GM23338 (cell line): ENCODE measurements at regions not wholly inside any gene's neighbourhood (a gene's known extent, or its start where the extent isn't known, plus 50 kb on each side); places are given as distances from the start of the nearest gene placed in this dataset.

Source experiments
- ATAC-seq: fragments of 200-7000 bp; cut with Tn5 transposase; 3 replicates; pipeline ENCODE4 v1.9.1; 2020
- DNase-seq: peaks from one replicate; pipeline ENCODE4 v3.0.0-alpha.2; 2015; ENCODE audit warnings: low spot score
- H2AFZ ChIP-seq: fragments of 200-600 bp; sonication (generic); 2 replicates; pipeline ENCODE4 v1.8.0; 2016; ENCODE audit warnings: antibody characterized with exemption, mild to moderate bottlenecking, moderate library complexity
- H3F3A ChIP-seq: fragments of 200-600 bp; sonication (generic); replicated peaks from 2 replicates; pipeline ENCODE4 v1.8.0; 2017; ENCODE audit warnings: antibody characterized with exemption, mixed run types, low read depth
- H3K27ac ChIP-seq: fragments of 200-600 bp; sonication (generic); 2 replicates; pipeline ENCODE4 v1.6.1; 2016; ENCODE audit warnings: low read depth
- H3K27me3 ChIP-seq: fragments of 200-600 bp; sonication (generic); 2 replicates; pipeline ENCODE4 v1.8.0; 2016; ENCODE audit warnings: mild to moderate bottlenecking, mixed run types, moderate library complexity; ENCODE audit not compliant: insufficient read depth
- H3K36me3 ChIP-seq: fragments of 200-600 bp; sonication (generic); 2 replicates; pipeline ENCODE4 v1.8.0; 2016; ENCODE audit warnings: mild to moderate bottlenecking; ENCODE audit not compliant: insufficient read depth
- H3K4me1 ChIP-seq: fragments of 200-600 bp; sonication (generic); 2 replicates; pipeline ENCODE4 v1.8.0; 2016; ENCODE audit warnings: mild to moderate bottlenecking, moderate library complexity; ENCODE audit not compliant: insufficient read depth
- H3K4me2 ChIP-seq: fragments of 200-600 bp; sonication (generic); 2 replicates; pipeline ENCODE4 v1.7.1; 2017; ENCODE audit warnings: mixed run types
- H3K4me3 ChIP-seq: fragments of 200-600 bp; sonication (generic); 2 replicates; pipeline ENCODE4 v1.6.1; 2016; ENCODE audit warnings: mixed run types
- H3K79me2 ChIP-seq: fragments of 200-600 bp; sonication (generic); replicated peaks from 2 replicates; pipeline ENCODE4 v1.8.0; 2017; ENCODE audit warnings: mild to moderate bottlenecking; ENCODE audit not compliant: insufficient read depth
- H3K9me2 ChIP-seq: fragments of 200-600 bp; sonication (generic); 2 replicates; pipeline ENCODE4 v1.8.0; 2017; ENCODE audit not compliant: insufficient read depth
- H4K20me1 ChIP-seq: fragments of 200-600 bp; sonication (generic); replicated peaks from 2 replicates; pipeline ENCODE4 v1.8.0; 2017; ENCODE audit warnings: mild to moderate bottlenecking; ENCODE audit not compliant: insufficient read depth
- H3K27ac Mint-ChIP-seq: 2 replicates; pipeline ENCODE4 v1.8.0; 2020; ENCODE audit warnings: inconsistent platforms, mild to moderate bottlenecking, moderate library complexity, mixed read lengths
- H3K27me3 Mint-ChIP-seq: 3 replicates; pipeline ENCODE4 v1.8.0; 2022; ENCODE audit warnings: low read depth, mild to moderate bottlenecking, moderate library complexity, mixed read lengths, inconsistent platforms; ENCODE audit not compliant: insufficient read depth, poor library complexity
- H3K36me3 Mint-ChIP-seq: 3 replicates; pipeline ENCODE4 v1.8.0; 2021; ENCODE audit warnings: low read depth, mild to moderate bottlenecking, inconsistent platforms, moderate library complexity, mixed read lengths
- H3K4me1 Mint-ChIP-seq: 3 replicates; pipeline ENCODE4 v1.8.0; 2020; ENCODE audit warnings: mild to moderate bottlenecking, inconsistent platforms, mixed read lengths
- H3K4me3 Mint-ChIP-seq: 3 replicates; pipeline ENCODE4 v1.8.0; 2021; ENCODE audit warnings: moderate library complexity, mild to moderate bottlenecking, inconsistent platforms, mixed read lengths
- H3K9me3 Mint-ChIP-seq: 3 replicates; pipeline ENCODE4 v1.8.0; 2020; ENCODE audit warnings: moderate library complexity, mild to moderate bottlenecking, inconsistent platforms, mixed read lengths
- CREB1 ChIP-seq: fragments of 250-450 bp; sonication (Bioruptor Pico); IDR thresholded peaks from 2 replicates; pipeline ENCODE4 v1.5.0; 2020; ENCODE audit warnings: low read depth, mild to moderate bottlenecking, moderate library complexity
- EZH2 ChIP-seq: fragments of 200-600 bp; sonication (generic); IDR thresholded peaks from one replicate; pipeline ENCODE4 v1.8.0; 2017; ENCODE audit warnings: antibody characterized with exemption, mild to moderate bottlenecking, low read depth; ENCODE audit not compliant: unreplicated experiment
- EZH2phosphoT487 ChIP-seq: fragments of 200-600 bp; sonication (generic); IDR thresholded peaks from one replicate; pipeline ENCODE4 v1.8.1; 2018; ENCODE audit warnings: antibody characterized with exemption; ENCODE audit not compliant: unreplicated experiment
- JUNB ChIP-seq: IDR thresholded peaks from one replicate; pipeline ENCODE4 v1.6.1; 2016; ENCODE audit warnings: antibody characterized with exemption; ENCODE audit not compliant: unreplicated experiment
- NANOG ChIP-seq: IDR thresholded peaks from 2 replicates; pipeline ENCODE4 v1.6.1; 2016; ENCODE audit warnings: antibody characterized with exemption, borderline replicate concordance
- POLR2AphosphoS5 ChIP-seq: IDR thresholded peaks from 2 replicates; pipeline ENCODE4 v1.6.1; 2016; ENCODE audit warnings: antibody characterized with exemption, low read depth
- STAT1 ChIP-seq: IDR thresholded peaks from one replicate; pipeline ENCODE4 v1.6.1; 2016; ENCODE audit warnings: antibody characterized with exemption; ENCODE audit not compliant: unreplicated experiment
- ZNF114 ChIP-seq: fragments of 250-450 bp; sonication (Bioruptor Pico); IDR thresholded peaks from 2 replicates; pipeline ENCODE4 v1.5.0; 2020; ENCODE audit warnings: mild to moderate bottlenecking, moderate library complexity
- ZNF331 ChIP-seq: fragments of 250-450 bp; sonication (Bioruptor Pico); IDR thresholded peaks from 2 replicates; pipeline ENCODE4 v1.5.0; 2020; ENCODE audit warnings: low read depth, mild to moderate bottlenecking, moderate library complexity
- TF ChIP-seq, protein P1 (sequence below): IDR thresholded peaks from 2 replicates; pipeline ENCODE4 v1.6.1; 2016; ENCODE audit warnings: antibody characterized with exemption
- TF ChIP-seq, protein P2 (sequence below): fragments of 250-450 bp; sonication (Bioruptor Pico); IDR thresholded peaks from 2 replicates; pipeline ENCODE4 v1.5.0; 2020; ENCODE audit warnings: mild to moderate bottlenecking, moderate library complexity
- TF ChIP-seq, protein P3 (sequence below), 2 experiments: fragments of 200-600 bp in 1 of 2; sonication (generic) in 1 of 2; conservative IDR thresholded peaks; 2 replicates each; pipeline versions ENCODE4 v1.5.1 to v1.6.1; 2016 to 2017; ENCODE audit warnings: antibody characterized with exemption in 2 of 2, low read depth in 2 of 2, mild to moderate bottlenecking in 2 of 2, moderate library complexity in 1 of 2

DNA sequence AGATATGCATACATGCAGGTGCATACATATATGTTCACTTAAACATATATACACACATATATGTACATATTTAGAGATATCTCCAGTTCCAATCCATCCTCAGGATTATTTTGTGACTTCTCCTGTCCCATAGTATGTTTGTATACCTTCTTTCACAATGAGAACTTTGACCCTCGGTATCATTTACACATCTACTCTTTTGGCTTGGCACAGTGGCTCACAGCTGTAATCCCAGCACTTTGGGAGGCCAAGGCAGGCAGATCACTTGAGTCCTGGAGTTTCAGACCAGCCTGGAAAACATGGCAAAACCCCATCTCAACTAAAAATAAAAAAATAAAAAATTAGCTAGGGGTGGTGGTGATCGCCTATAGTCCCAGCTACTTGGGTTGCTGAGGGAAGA lies 148.1 kb upstream of the CCL2 start:
- no peaks in the 10 kb centered on the region for H3F3A ChIP-seq
- no peaks in the 10 kb centered on the region for H3K9me3 Mint-ChIP-seq
- H4K20me1 ChIP-seq, result no peaks in the 10 kb centered on the region
- no peaks in the 10 kb centered on the region for H3K27me3 Mint-ChIP-seq
- no peaks in the 10 kb centered on the region for H3K36me3 Mint-ChIP-seq
- H3K4me2 ChIP-seq, result no peak overlapping the region
- H3K4me1 Mint-ChIP-seq, result peaks cover 5% of the 10 kb centered on the region
- no peak overlapping the region for H3K4me3 Mint-ChIP-seq
- H3K9me2 ChIP-seq, result no peaks in the 10 kb centered on the region
- H3K79me2 ChIP-seq, result no peaks in the 10 kb centered on the region
- TF ChIP-seq ZNF114 (CRISPR knock-in tag) (no peak), NANOG (no peak), POLR2AphosphoS5 (no peak), JUNB (no peak), EZH2phosphoT487 (no peak), CREB1 (CRISPR knock-in tag) (no peak), EZH2 (no peak), STAT1 (no peak), ZNF331 (CRISPR knock-in tag) (no peak)
- TF ChIP-seq, protein P1, sequence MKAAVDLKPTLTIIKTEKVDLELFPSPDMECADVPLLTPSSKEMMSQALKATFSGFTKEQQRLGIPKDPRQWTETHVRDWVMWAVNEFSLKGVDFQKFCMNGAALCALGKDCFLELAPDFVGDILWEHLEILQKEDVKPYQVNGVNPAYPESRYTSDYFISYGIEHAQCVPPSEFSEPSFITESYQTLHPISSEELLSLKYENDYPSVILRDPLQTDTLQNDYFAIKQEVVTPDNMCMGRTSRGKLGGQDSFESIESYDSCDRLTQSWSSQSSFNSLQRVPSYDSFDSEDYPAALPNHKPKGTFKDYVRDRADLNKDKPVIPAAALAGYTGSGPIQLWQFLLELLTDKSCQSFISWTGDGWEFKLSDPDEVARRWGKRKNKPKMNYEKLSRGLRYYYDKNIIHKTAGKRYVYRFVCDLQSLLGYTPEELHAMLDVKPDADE, result no peak
- TF ChIP-seq, protein P2, sequence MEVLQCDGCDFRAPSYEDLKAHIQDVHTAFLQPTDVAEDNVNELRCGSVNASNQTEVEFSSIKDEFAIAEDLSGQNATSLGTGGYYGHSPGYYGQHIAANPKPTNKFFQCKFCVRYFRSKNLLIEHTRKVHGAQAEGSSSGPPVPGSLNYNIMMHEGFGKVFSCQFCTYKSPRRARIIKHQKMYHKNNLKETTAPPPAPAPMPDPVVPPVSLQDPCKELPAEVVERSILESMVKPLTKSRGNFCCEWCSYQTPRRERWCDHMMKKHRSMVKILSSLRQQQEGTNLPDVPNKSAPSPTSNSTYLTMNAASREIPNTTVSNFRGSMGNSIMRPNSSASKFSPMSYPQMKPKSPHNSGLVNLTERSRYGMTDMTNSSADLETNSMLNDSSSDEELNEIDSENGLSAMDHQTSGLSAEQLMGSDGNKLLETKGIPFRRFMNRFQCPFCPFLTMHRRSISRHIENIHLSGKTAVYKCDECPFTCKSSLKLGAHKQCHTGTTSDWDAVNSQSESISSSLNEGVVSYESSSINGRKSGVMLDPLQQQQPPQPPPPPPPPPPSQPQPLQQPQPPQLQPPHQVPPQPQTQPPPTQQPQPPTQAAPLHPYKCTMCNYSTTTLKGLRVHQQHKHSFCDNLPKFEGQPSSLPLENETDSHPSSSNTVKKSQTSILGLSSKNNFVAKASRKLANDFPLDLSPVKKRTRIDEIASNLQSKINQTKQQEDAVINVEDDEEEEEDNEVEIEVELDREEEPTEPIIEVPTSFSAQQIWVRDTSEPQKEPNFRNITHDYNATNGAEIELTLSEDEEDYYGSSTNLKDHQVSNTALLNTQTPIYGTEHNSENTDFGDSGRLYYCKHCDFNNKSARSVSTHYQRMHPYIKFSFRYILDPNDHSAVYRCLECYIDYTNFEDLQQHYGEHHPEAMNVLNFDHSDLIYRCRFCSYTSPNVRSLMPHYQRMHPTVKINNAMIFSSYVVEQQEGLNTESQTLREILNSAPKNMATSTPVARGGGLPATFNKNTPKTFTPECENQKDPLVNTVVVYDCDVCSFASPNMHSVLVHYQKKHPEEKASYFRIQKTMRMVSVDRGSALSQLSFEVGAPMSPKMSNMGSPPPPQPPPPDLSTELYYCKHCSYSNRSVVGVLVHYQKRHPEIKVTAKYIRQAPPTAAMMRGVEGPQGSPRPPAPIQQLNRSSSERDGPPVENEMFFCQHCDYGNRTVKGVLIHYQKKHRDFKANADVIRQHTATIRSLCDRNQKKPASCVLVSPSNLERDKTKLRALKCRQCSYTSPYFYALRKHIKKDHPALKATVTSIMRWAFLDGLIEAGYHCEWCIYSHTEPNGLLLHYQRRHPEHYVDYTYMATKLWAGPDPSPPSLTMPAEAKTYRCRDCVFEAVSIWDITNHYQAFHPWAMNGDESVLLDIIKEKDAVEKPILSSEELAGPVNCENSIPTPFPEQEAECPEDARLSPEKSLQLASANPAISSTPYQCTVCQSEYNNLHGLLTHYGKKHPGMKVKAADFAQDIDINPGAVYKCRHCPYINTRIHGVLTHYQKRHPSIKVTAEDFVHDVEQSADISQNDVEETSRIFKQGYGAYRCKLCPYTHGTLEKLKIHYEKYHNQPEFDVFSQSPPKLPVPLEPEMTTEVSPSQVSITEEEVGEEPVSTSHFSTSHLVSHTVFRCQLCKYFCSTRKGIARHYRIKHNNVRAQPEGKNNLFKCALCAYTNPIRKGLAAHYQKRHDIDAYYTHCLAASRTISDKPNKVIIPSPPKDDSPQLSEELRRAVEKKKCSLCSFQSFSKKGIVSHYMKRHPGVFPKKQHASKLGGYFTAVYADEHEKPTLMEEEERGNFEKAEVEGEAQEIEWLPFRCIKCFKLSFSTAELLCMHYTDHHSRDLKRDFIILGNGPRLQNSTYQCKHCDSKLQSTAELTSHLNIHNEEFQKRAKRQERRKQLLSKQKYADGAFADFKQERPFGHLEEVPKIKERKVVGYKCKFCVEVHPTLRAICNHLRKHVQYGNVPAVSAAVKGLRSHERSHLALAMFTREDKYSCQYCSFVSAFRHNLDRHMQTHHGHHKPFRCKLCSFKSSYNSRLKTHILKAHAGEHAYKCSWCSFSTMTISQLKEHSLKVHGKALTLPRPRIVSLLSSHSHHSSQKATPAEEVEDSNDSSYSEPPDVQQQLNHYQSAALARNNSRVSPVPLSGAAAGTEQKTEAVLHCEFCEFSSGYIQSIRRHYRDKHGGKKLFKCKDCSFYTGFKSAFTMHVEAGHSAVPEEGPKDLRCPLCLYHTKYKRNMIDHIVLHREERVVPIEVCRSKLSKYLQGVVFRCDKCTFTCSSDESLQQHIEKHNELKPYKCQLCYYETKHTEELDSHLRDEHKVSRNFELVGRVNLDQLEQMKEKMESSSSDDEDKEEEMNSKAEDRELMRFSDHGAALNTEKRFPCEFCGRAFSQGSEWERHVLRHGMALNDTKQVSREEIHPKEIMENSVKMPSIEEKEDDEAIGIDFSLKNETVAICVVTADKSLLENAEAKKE (CRISPR knock-in tag), result no peak
- TF ChIP-seq, protein P3, sequence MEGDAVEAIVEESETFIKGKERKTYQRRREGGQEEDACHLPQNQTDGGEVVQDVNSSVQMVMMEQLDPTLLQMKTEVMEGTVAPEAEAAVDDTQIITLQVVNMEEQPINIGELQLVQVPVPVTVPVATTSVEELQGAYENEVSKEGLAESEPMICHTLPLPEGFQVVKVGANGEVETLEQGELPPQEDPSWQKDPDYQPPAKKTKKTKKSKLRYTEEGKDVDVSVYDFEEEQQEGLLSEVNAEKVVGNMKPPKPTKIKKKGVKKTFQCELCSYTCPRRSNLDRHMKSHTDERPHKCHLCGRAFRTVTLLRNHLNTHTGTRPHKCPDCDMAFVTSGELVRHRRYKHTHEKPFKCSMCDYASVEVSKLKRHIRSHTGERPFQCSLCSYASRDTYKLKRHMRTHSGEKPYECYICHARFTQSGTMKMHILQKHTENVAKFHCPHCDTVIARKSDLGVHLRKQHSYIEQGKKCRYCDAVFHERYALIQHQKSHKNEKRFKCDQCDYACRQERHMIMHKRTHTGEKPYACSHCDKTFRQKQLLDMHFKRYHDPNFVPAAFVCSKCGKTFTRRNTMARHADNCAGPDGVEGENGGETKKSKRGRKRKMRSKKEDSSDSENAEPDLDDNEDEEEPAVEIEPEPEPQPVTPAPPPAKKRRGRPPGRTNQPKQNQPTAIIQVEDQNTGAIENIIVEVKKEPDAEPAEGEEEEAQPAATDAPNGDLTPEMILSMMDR (conservative IDR thresholded peaks at IDR 0.05; ENCODE audit: low read depth in 2 of 2), result no peak
- H2AFZ ChIP-seq, result no peak overlapping the region
- H3K27ac ChIP-seq, result no peak overlapping the region
- no peak overlapping the region for H3K27ac Mint-ChIP-seq
- no peak overlapping the region for H3K4me3 ChIP-seq
- H3K36me3 ChIP-seq, result no peaks in the 10 kb centered on the region
- DNase-seq (no peak), ATAC-seq (no peak)
- H3K4me1 ChIP-seq, result no peaks in the 10 kb centered on the region
- no peaks in the 10 kb centered on the region for H3K27me3 ChIP-seq
